HEK293 (cell line): ENCODE measurements at regions not wholly inside any gene's neighbourhood (a gene's known extent, or its start where the extent isn't known, plus 50 kb on each side); places are given as distances from the start of the nearest gene placed in this dataset.

Experiments
- CTCF ChIA-PET: fragments of 350-600 bp; formaldehyde crosslinking; extraction: SDS; loops from one replicate; lab custom pipeline; 2021; ENCODE audit warnings: antibody characterized with exemption; lab: Yijun Ruan, JAX
- POLR2A ChIA-PET: fragments of 300-600 bp; formaldehyde crosslinking; extraction: SDS; loops from one replicate; lab custom pipeline; 2020; ENCODE audit warnings: antibody characterized with exemption, inconsistent platforms; lab: Yijun Ruan, JAX
- H3K27ac ChIP-seq: fragments of 200-500 bp; sonication (Bioruptor generic); 2 replicates; pipeline ENCODE4 v1.5.1; 2014; ENCODE audit warnings: low read depth, low read length, control low read depth, inconsistent platforms; ENCODE audit errors: extremely low read depth
- H3K36me3 ChIP-seq, 2 experiments: fragments of 200-500 bp in 1 of 2; sonication (Bioruptor generic) in 1 of 2; 1 replicate in 1 of 2; 2 replicates in 1 of 2; pipeline ENCODE4 v1.5.1; 2014 to 2017; ENCODE audit warnings: inconsistent platforms in 2 of 2, low read length in 2 of 2; ENCODE audit not compliant: control insufficient read depth in 2 of 2, insufficient read depth in 1 of 2
- H3K4me1 ChIP-seq: fragments of 200-500 bp; sonication (Bioruptor generic); 2 replicates; pipeline ENCODE4 v1.5.1; 2014; ENCODE audit warnings: mild to moderate bottlenecking, low read length, inconsistent platforms; ENCODE audit not compliant: control insufficient read depth, insufficient read depth
- H3K4me3 ChIP-seq: 2 replicates; pipeline ENCODE4 v1.5.1; 2011; ENCODE audit warnings: low read depth, mild to moderate bottlenecking, control low read depth, low read length, moderate library complexity
- H3K9me3 ChIP-seq: fragments of 200-500 bp; sonication (Bioruptor generic); 2 replicates; pipeline ENCODE4 v1.5.1; 2014; ENCODE audit warnings: low read depth, low read length, inconsistent platforms; ENCODE audit not compliant: control insufficient read depth, insufficient read depth
- IKZF3 ChIP-seq: fragments of 450-650 bp; IDR thresholded peaks from 2 replicates; pipeline ENCODE4 v1.5.0; 2018; ENCODE audit warnings: missing biosample characterization, mild to moderate bottlenecking, missing genetic modification characterization, moderate library complexity
- PRDM1 ChIP-seq: fragments of 450-650 bp; formaldehyde crosslinking; IDR thresholded peaks from 2 replicates; pipeline ENCODE4; 2016; ENCODE audit warnings: missing biosample characterization, missing genetic modification characterization
- SETDB1 ChIP-seq: IDR thresholded peaks from one replicate; pipeline ENCODE4 v1.6.1; 2017; ENCODE audit warnings: mild to moderate bottlenecking, low read length, moderate library complexity, mixed read lengths; ENCODE audit not compliant: insufficient read length
- TCF7L2 ChIP-seq: IDR thresholded peaks from 2 replicates; pipeline ENCODE4 v1.6.1; 2011; ENCODE audit warnings: low read depth, mild to moderate bottlenecking, inconsistent platforms, low read length, moderate library complexity, borderline replicate concordance
- ZBTB1 ChIP-seq: fragments of 450-650 bp; formaldehyde crosslinking; IDR thresholded peaks from 2 replicates; pipeline ENCODE4 v1.5.1; 2016; ENCODE audit warnings: missing biosample characterization, missing genetic modification characterization
- ZBTB20 ChIP-seq: fragments of 450-650 bp; formaldehyde crosslinking; IDR thresholded peaks from 2 replicates; pipeline ENCODE4 v1.5.1; 2016; ENCODE audit warnings: missing biosample characterization, missing genetic modification characterization
- ZBTB7A ChIP-seq: fragments of 450-650 bp; formaldehyde crosslinking; IDR thresholded peaks from 2 replicates; pipeline ENCODE4 v1.5.1; 2016; ENCODE audit warnings: low read depth, missing biosample characterization, missing genetic modification characterization
- ZNF23 ChIP-seq: fragments of 450-650 bp; formaldehyde crosslinking; IDR thresholded peaks from 2 replicates; pipeline ENCODE4 v1.5.1; 2016; ENCODE audit warnings: missing biosample characterization, missing genetic modification characterization, borderline replicate concordance
- ZNF366 ChIP-seq: fragments of 450-650 bp; formaldehyde crosslinking; conservative IDR thresholded peaks from 2 replicates; pipeline ENCODE4 v1.5.1; 2016; ENCODE audit warnings: missing biosample characterization, missing genetic modification characterization
- ZNF521 ChIP-seq: fragments of 450-650 bp; formaldehyde crosslinking; IDR thresholded peaks from 2 replicates; pipeline ENCODE4 v1.5.1; 2017; ENCODE audit warnings: missing biosample characterization, mild to moderate bottlenecking, missing genetic modification characterization
- ZNF548 ChIP-seq: fragments of 450-650 bp; formaldehyde crosslinking; IDR thresholded peaks from 2 replicates; pipeline ENCODE4 v1.5.1; 2016; ENCODE audit warnings: missing biosample characterization, missing genetic modification characterization
- ZNF549 ChIP-seq: fragments of 450-650 bp; IDR thresholded peaks from 2 replicates; pipeline ENCODE4 v1.5.1; 2018; ENCODE audit warnings: missing biosample characterization, missing genetic modification characterization, mild to moderate bottlenecking, inconsistent platforms, moderate library complexity
- ZNF623 ChIP-seq: fragments of 450-650 bp; formaldehyde crosslinking; IDR thresholded peaks from 2 replicates; pipeline ENCODE4 v1.5.1; 2016; ENCODE audit warnings: missing biosample characterization, missing genetic modification characterization
- ZNF664 ChIP-seq: fragments of 450-650 bp; formaldehyde crosslinking; IDR thresholded peaks from 2 replicates; pipeline ENCODE4 v1.5.1; 2016; ENCODE audit warnings: missing biosample characterization, missing genetic modification characterization
- ZNF707 ChIP-seq: fragments of 450-650 bp; formaldehyde crosslinking; IDR thresholded peaks from 2 replicates; pipeline ENCODE4 v1.5.1; 2016; ENCODE audit warnings: missing biosample characterization, missing genetic modification characterization
- ZNF830 ChIP-seq: fragments of 450-650 bp; IDR thresholded peaks from 2 replicates; pipeline ENCODE4 v1.5.0; 2018; ENCODE audit warnings: missing biosample characterization, missing genetic modification characterization, low read depth, mild to moderate bottlenecking, moderate library complexity
- ZSCAN16 ChIP-seq: fragments of 450-650 bp; formaldehyde crosslinking; IDR thresholded peaks from 2 replicates; pipeline ENCODE4 v1.5.1; 2016; ENCODE audit warnings: missing biosample characterization, missing genetic modification characterization
- TF ChIP-seq, protein P1 (sequence below): fragments of 450-650 bp; IDR thresholded peaks from 2 replicates; pipeline ENCODE4 v1.5.1; 2018; ENCODE audit warnings: missing biosample characterization, missing genetic modification characterization
- TF ChIP-seq, protein P2 (sequence below): fragments of 450-650 bp; formaldehyde crosslinking; IDR thresholded peaks from 2 replicates; pipeline ENCODE4 v1.5.1; 2016; ENCODE audit warnings: missing biosample characterization, missing genetic modification characterization
- TF ChIP-seq, protein P3 (sequence below): fragments of 450-650 bp; formaldehyde crosslinking; IDR thresholded peaks from 2 replicates; pipeline ENCODE4 v1.5.1; 2016; ENCODE audit warnings: missing biosample characterization, missing genetic modification characterization, borderline replicate concordance
- TF ChIP-seq, protein P4 (sequence below): fragments of 450-650 bp; formaldehyde crosslinking; IDR thresholded peaks from 2 replicates; pipeline ENCODE4 v1.5.1; 2016; ENCODE audit warnings: missing biosample characterization, missing genetic modification characterization
- TF ChIP-seq, protein P5 (sequence below): fragments of 450-650 bp; formaldehyde crosslinking; IDR thresholded peaks from 2 replicates; pipeline ENCODE4 v1.5.1; 2017; ENCODE audit warnings: missing biosample characterization, missing genetic modification characterization
- TF ChIP-seq, protein P6 (sequence below): fragments of 450-650 bp; formaldehyde crosslinking; IDR thresholded peaks from 2 replicates; pipeline ENCODE4 v1.5.1; 2016; ENCODE audit warnings: missing biosample characterization, missing genetic modification characterization

DNA sequence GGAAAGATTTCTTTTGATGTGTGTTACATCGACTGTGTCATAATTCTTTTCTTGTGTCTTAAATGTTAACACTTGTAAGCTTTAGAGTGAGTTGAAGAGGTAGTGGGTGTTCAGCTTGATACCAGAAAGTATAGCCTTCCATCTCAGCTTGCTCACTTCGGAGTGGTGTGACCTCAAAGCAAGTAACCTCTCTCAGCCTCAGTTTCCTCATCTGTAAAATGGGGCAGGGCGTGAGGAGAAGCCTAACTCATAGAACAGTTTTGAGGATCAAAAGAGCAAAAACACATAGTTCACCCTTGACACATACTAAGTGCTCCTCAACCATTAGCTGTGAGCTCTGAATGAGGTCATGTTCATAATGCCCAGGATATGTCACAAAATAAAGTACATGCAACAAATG is 434.8 kb upstream of the PROK2 start (continued):
- TF ChIP-seq, protein P1, sequence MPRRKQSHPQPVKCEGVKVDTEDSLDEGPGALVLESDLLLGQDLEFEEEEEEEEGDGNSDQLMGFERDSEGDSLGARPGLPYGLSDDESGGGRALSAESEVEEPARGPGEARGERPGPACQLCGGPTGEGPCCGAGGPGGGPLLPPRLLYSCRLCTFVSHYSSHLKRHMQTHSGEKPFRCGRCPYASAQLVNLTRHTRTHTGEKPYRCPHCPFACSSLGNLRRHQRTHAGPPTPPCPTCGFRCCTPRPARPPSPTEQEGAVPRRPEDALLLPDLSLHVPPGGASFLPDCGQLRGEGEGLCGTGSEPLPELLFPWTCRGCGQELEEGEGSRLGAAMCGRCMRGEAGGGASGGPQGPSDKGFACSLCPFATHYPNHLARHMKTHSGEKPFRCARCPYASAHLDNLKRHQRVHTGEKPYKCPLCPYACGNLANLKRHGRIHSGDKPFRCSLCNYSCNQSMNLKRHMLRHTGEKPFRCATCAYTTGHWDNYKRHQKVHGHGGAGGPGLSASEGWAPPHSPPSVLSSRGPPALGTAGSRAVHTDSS (tag by site-specific recombination), result no peak
- no peak for TF ChIP-seq PRDM1
- no peak for TF ChIP-seq ZBTB1 (tag by site-specific recombination)
- TF ChIP-seq ZNF664 (tag by site-specific recombination), result no peak
- TF ChIP-seq ZNF549, result no peak

DNA sequence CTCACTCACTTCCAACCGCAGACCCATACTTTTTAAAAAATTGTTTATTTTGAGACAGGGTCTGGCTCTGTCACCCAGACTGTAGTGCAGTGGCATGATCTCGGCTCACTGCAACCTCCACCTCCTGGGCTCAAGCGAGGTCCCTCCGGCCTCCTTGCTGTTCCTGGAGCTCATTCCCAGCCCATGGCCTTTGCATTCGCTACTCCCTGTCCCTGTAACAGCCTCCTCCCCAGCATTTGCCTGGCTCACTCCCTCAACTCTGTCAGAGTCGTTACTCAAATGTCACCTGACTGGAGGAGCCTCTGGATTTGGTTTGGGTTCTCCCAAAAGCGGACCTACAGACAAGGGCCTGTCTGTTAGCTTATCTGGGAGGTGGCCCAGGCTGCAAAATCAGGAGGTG is 432.6 kb upstream of the PROK2 start:
- Histone ChIP-seq H3K9me3 (no peaks in the 10 kb centered on the region), H3K36me3 (no peaks in the 10 kb centered on the region), H3K4me3 (no peak overlapping the region), H3K27ac (no peak overlapping the region), H3K4me1 (no peaks in the 10 kb centered on the region)
- CTCF ChIA-PET, result interaction anchor here (0.6 kb wide), 1 partner anchor 231 kb away, joined by 3 read pairs; no protein-coding TSS in a partner anchor
- POLR2A ChIA-PET, result no interaction called here
- TF ChIP-seq, protein P2, sequence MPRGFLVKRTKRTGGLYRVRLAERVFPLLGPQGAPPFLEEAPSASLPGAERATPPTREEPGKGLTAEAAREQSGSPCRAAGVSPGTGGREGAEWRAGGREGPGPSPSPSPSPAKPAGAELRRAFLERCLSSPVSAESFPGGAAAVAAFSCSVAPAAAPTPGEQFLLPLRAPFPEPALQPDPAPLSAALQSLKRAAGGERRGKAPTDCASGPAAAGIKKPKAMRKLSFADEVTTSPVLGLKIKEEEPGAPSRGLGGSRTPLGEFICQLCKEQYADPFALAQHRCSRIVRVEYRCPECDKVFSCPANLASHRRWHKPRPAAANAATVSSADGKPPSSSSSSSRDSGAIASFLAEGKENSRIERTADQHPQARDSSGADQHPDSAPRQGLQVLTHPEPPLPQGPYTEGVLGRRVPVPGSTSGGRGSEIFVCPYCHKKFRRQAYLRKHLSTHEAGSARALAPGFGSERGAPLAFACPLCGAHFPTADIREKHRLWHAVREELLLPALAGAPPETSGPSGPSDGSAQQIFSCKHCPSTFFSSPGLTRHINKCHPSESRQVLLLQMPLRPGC, result no peak
- TF ChIP-seq ZBTB20 (tag by site-specific recombination), result no peak
- TF ChIP-seq ZSCAN16 (tag by site-specific recombination), result no peak
- TF ChIP-seq ZBTB1 (tag by site-specific recombination), result no peak
- TF ChIP-seq, protein P3, sequence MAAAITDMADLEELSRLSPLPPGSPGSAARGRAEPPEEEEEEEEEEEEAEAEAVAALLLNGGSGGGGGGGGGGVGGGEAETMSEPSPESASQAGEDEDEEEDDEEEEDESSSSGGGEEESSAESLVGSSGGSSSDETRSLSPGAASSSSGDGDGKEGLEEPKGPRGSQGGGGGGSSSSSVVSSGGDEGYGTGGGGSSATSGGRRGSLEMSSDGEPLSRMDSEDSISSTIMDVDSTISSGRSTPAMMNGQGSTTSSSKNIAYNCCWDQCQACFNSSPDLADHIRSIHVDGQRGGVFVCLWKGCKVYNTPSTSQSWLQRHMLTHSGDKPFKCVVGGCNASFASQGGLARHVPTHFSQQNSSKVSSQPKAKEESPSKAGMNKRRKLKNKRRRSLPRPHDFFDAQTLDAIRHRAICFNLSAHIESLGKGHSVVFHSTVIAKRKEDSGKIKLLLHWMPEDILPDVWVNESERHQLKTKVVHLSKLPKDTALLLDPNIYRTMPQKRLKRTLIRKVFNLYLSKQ (tag by site-specific recombination), result no peak
- TF ChIP-seq, protein P4, sequence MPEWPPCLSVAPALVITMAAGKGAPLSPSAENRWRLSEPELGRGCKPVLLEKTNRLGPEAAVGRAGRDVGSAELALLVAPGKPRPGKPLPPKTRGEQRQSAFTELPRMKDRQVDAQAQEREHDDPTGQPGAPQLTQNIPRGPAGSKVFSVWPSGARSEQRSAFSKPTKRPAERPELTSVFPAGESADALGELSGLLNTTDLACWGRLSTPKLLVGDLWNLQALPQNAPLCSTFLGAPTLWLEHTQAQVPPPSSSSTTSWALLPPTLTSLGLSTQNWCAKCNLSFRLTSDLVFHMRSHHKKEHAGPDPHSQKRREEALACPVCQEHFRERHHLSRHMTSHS (tag by site-specific recombination), result no peak
- TF ChIP-seq ZNF366, result no peak
- no peak for TF ChIP-seq ZNF830
- TF ChIP-seq, protein P5, sequence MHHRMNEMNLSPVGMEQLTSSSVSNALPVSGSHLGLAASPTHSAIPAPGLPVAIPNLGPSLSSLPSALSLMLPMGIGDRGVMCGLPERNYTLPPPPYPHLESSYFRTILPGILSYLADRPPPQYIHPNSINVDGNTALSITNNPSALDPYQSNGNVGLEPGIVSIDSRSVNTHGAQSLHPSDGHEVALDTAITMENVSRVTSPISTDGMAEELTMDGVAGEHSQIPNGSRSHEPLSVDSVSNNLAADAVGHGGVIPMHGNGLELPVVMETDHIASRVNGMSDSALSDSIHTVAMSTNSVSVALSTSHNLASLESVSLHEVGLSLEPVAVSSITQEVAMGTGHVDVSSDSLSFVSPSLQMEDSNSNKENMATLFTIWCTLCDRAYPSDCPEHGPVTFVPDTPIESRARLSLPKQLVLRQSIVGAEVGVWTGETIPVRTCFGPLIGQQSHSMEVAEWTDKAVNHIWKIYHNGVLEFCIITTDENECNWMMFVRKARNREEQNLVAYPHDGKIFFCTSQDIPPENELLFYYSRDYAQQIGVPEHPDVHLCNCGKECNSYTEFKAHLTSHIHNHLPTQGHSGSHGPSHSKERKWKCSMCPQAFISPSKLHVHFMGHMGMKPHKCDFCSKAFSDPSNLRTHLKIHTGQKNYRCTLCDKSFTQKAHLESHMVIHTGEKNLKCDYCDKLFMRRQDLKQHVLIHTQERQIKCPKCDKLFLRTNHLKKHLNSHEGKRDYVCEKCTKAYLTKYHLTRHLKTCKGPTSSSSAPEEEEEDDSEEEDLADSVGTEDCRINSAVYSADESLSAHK (tag by site-specific recombination), result no peak
- no peak for TF ChIP-seq ZNF707
- no peak for TF ChIP-seq ZBTB7A (tag by site-specific recombination)
- no peak for TF ChIP-seq ZNF623 (tag by site-specific recombination)
- no peak for TF ChIP-seq IKZF3 (tag by site-specific recombination)
- TF ChIP-seq ZNF548 (tag by site-specific recombination), result no peak
- no peak for TF ChIP-seq TCF7L2
- TF ChIP-seq, protein P6, sequence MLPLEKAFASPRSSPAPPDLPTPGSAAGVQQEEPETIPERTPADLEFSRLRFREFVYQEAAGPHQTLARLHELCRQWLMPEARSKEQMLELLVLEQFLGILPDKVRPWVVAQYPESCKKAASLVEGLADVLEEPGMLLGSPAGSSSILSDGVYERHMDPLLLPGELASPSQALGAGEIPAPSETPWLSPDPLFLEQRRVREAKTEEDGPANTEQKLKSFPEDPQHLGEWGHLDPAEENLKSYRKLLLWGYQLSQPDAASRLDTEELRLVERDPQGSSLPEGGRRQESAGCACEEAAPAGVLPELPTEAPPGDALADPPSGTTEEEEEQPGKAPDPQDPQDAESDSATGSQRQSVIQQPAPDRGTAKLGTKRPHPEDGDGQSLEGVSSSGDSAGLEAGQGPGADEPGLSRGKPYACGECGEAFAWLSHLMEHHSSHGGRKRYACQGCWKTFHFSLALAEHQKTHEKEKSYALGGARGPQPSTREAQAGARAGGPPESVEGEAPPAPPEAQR (tag by site-specific recombination), result no peak
- no peak for TF ChIP-seq ZNF521 (tag by site-specific recombination)
- TF ChIP-seq ZNF23 (tag by site-specific recombination), result no peak
- TF ChIP-seq SETDB1, result no peak
